HUES48 (cell line): ENCODE measurements at regions not wholly inside any gene's neighbourhood (a gene's known extent, or its start where the extent isn't known, plus 50 kb on each side); places are given as distances from the start of the nearest gene placed in this dataset.

Experiments
- H3K27ac ChIP-seq: one replicate; pipeline ENCODE4 v1.7.0; 2013; ENCODE audit warnings: low read depth, low read length, inconsistent platforms
- H3K27me3 ChIP-seq: 2 replicates; pipeline ENCODE4 v1.6.1; 2013; ENCODE audit warnings: mild to moderate bottlenecking, low read length; ENCODE audit not compliant: control insufficient read depth, insufficient read depth
- H3K36me3 ChIP-seq: 2 replicates; pipeline ENCODE4 v1.6.1; 2013; ENCODE audit warnings: low read length; ENCODE audit not compliant: control insufficient read depth, insufficient read depth
- H3K4me1 ChIP-seq: 2 replicates; pipeline ENCODE4 v1.6.1; 2013; ENCODE audit warnings: mild to moderate bottlenecking, low read length; ENCODE audit not compliant: control insufficient read depth, insufficient read depth
- H3K4me3 ChIP-seq: 2 replicates; pipeline ENCODE4 v1.5.1; 2013; ENCODE audit warnings: mild to moderate bottlenecking, low read depth, low read length
- H3K9ac ChIP-seq: 2 replicates; pipeline ENCODE4 v1.6.1; 2013; ENCODE audit warnings: mild to moderate bottlenecking, low read depth, low read length, moderate library complexity
- H3K9me3 ChIP-seq: 2 replicates; pipeline ENCODE4 v1.6.1; 2013; ENCODE audit warnings: low read length; ENCODE audit not compliant: control insufficient read depth, insufficient read depth

DNA sequence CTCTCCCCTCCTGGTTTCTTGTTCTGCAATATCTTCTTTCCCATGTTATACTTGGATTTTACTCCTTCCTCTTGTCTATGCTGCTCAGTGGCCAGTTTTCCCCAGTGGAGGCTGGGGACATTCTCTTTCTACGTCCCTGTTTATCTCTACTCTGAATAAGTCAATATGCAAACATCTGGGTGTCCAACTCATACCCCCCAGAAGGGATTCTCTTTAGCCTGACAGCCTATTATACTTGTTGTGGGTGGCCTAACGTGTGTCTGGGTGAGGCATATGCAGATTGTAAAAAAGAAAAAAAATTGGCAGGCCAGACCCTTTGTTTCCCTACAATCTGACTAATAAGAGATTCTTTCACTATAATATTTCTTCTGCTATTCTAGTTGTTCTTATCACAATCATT, 134.2 kb upstream of the MAF start:
- no peak overlapping the region for H3K4me3 ChIP-seq
- peaks cover 8% of the 10 kb centered on the region; the same call in 1 of the 2 replicates for H3K4me1 ChIP-seq
- no peak overlapping the region for H3K9ac ChIP-seq
- H3K27ac ChIP-seq, result no peak overlapping the region
- no peaks in the 10 kb centered on the region for H3K9me3 ChIP-seq
- no peaks in the 10 kb centered on the region for H3K36me3 ChIP-seq
- no peaks in the 10 kb centered on the region for H3K27me3 ChIP-seq

DNA sequence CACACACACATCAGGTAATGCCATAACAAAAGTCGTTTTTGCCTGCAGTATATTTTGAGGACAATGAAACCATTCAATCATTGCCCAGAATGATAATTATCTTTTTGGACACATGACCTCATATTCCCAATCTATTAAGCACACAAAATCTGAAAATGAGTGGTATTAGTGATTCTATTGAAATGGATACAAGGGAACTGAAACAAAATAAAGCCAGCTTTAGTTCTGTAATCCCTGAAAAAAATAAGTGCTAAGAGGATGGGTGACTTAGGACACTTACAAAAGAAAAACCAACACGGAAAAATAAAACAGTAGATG, 128.3 kb upstream of the MAF start:
- no peak overlapping the region for H3K9ac ChIP-seq
- no peaks in the 10 kb centered on the region for H3K36me3 ChIP-seq
- H3K27ac ChIP-seq, result no peak overlapping the region
- H3K27me3 ChIP-seq, result no peaks in the 10 kb centered on the region
- H3K9me3 ChIP-seq, result no peaks in the 10 kb centered on the region
- no peaks in the 10 kb centered on the region for H3K4me1 ChIP-seq
- no peak overlapping the region for H3K4me3 ChIP-seq

DNA sequence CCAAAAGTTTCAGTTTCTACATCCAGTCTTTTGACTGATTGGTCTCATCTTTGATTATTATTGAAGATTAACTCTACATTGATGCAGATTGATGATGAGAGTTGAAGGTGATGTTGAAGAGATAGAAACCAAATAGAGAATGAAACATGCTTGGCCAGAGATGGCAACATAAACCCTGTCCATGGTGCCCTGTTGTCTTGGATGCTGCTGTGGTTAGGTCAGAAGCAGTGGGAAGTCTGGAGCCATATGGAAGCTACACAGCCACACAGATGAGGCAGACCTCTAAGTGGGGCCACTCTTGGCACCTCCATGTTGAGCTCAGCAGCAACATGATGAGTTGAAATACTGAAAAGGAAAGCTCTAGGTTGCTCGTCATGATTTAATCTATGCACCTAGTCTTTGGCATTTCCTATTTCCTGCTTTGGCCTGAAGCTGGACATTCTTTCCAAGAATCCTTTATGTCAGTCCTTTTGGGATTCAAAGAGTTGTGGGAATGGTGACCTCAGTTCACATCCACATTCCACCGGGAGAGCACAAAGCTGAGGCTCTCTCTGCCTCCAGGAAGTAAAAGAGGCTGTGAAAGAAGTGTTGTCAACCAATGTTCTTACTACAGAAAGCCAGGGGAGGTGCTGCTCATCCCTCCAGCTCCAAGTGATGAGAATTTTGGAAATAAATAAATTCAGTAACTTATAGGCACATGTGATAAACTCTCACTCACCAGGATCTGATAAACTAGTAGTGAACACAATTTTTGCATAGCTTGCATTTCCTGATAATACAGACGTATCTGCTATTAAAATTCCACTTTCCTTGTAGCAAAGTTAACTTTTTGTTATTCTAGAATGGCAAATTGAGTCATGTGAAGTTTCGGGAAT, 127.7 kb upstream of the MAF start:
- H3K27ac ChIP-seq, result no peak overlapping the region
- H3K36me3 ChIP-seq, result no peaks in the 10 kb centered on the region
- H3K9ac ChIP-seq, result no peak overlapping the region
- H3K4me1 ChIP-seq, result no peaks in the 10 kb centered on the region
- no peaks in the 10 kb centered on the region for H3K9me3 ChIP-seq
- H3K27me3 ChIP-seq, result no peaks in the 10 kb centered on the region
- no peak overlapping the region for H3K4me3 ChIP-seq

GRCh38 chr16:79726902-79727301, 126.4 kb upstream of the MAF start:
- no peaks in the 10 kb centered on the region for H3K36me3 ChIP-seq
- no peak overlapping the region for H3K27ac ChIP-seq
- no peaks in the 10 kb centered on the region for H3K9me3 ChIP-seq
- H3K27me3 ChIP-seq, result no peaks in the 10 kb centered on the region
- no peak overlapping the region for H3K4me3 ChIP-seq
- no peak overlapping the region for H3K9ac ChIP-seq
- H3K4me1 ChIP-seq, result no peaks in the 10 kb centered on the region

DNA sequence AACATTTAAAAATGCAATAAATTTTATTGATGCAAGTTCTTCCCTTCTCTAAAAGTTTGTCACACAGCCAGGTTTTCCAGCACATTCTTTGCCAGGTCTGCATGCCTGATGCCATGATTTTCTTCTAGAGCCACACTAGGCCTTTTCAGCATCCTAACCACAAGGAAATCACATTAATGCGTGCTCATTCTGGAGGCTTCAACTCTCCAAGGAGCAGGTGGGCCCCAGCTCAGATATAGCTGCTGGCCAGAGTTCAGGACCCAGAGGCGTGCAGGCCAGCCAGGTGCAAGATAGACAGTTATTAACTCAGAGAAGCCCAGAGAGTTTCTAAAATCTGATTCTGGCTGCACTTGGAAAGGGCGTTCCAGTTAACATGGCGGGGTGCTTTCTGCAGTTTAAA, 124.5 kb upstream of the MAF start:
- no peak overlapping the region for H3K9ac ChIP-seq
- no peak overlapping the region for H3K4me3 ChIP-seq
- no peaks in the 10 kb centered on the region for H3K4me1 ChIP-seq
- H3K27me3 ChIP-seq, result no peaks in the 10 kb centered on the region
- H3K9me3 ChIP-seq, result no peaks in the 10 kb centered on the region
- H3K36me3 ChIP-seq, result no peaks in the 10 kb centered on the region
- no peak overlapping the region for H3K27ac ChIP-seq

DNA sequence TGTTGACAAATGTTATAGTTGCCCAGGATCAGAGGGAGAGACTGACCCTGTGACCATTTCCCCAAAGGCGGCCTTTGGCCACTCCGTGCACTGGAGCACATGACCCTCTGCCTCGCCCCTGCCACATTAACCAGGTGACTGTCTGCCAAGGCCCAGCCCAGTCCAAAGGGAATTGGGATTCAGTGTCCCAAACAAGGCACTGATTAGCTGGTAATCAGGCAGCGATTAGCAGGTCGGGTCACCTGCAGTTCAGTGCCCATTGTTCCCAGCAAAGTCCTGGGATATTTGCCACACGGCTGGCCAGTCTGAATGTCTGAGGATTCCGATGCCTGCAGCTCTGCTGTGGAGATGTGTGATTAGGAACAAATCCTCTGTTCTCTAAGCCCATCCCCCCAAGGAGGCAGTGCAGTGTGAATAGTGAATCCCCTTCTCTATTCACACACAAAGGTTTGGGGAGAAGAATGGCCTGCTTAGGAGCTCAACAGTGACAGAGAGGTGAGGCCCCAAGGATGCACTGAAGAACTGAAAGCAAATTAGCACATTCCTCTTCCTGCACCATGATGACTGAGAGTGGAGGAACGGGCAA, 123.1 kb upstream of the MAF start:
- Histone ChIP-seq H3K4me3 (no peak overlapping the region), H3K9me3 (no peaks in the 10 kb centered on the region), H3K36me3 (no peaks in the 10 kb centered on the region), H3K27me3 (no peaks in the 10 kb centered on the region), H3K27ac (no peak overlapping the region), H3K9ac (no peak overlapping the region), H3K4me1 (no peaks in the 10 kb centered on the region)

GRCh38 chr16:79721270-79721669, 120.7 kb upstream of the MAF start:
- no peak overlapping the region for H3K4me3 ChIP-seq
- H3K27ac ChIP-seq, result no peak overlapping the region
- H3K36me3 ChIP-seq, result no peaks in the 10 kb centered on the region
- no peaks in the 10 kb centered on the region for H3K9me3 ChIP-seq
- no peaks in the 10 kb centered on the region for H3K27me3 ChIP-seq
- no peaks in the 10 kb centered on the region for H3K4me1 ChIP-seq
- H3K9ac ChIP-seq, result no peak overlapping the region

DNA sequence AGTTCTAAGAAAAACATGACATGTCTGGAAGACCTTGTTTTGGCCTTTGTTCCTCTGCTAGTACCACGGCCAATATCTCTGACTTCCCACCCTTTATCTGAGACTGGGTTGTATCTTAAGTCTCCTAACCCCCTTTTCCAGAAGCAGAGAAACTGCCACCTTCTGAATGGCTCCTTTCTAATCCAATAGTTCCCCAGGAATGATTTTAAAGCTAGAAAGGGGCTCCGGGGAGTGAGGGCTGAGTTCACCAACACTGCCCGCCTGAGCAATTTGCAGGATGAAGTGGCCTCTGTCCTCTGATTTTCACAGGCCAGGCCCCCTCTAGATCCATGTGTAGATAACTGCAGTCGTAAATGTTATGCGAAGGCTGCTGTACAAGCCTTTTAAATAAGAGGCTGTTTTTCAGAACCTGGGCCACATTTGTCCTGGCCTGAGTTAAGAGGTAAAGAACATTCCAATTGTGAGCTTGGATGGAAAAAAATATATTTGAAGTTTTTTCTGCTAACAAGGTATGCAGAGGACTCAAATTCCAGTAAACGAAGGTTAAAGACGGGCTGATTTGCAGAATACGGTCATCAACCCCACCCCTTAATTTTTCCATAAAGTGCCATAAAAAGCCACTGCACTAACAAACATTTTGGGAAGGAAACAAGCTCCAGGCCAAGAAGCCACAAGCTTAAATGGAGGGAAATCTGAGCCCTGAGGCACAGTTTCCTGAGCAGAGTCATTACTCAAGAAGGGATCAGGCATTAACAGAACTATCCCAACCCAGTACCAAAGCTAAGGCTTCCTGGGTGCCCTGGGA, 117.0 kb upstream of the MAF start:
- H3K27me3 ChIP-seq, result no peaks in the 10 kb centered on the region
- H3K9ac ChIP-seq, result no peak overlapping the region
- H3K36me3 ChIP-seq, result no peaks in the 10 kb centered on the region
- no peak overlapping the region for H3K4me3 ChIP-seq
- H3K27ac ChIP-seq, result no peak overlapping the region
- H3K4me1 ChIP-seq, result no peaks in the 10 kb centered on the region
- H3K9me3 ChIP-seq, result no peaks in the 10 kb centered on the region

GRCh38 chr16:79716645-79717332, 116.3 kb upstream of the MAF start:
- no peak overlapping the region for H3K27ac ChIP-seq

DNA sequence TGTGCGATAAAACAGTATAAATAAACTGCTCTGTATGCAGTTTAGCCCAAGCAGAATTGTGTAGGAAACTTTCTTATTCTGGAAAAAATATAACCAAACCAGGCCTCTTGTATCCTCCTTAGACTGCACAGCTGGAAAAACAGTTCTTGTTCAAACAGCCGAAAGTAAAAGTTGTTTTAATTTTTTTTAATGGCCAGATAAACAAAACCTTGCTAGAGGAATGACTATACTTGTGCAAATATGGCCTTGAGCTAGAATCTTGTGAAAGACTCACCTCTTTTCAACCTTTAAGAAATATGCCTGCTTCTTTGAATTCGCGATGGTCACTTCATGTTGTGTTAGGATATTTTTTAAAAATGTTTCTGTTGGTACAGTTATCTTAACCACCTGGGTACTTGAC, 114.5 kb upstream of the MAF start:
- H3K4me1 ChIP-seq, result no peaks in the 10 kb centered on the region
- H3K27ac ChIP-seq, result no peak overlapping the region
- H3K27me3 ChIP-seq, result no peaks in the 10 kb centered on the region
- H3K36me3 ChIP-seq, result no peaks in the 10 kb centered on the region
- H3K9me3 ChIP-seq, result no peaks in the 10 kb centered on the region
- H3K4me3 ChIP-seq, result no peak overlapping the region
- no peak overlapping the region for H3K9ac ChIP-seq

More at GRCh38 chr16:79716645-79717332, 116.3 kb upstream of the MAF start:
- Histone ChIP-seq H3K27me3 (no peaks in the 10 kb centered on the region), H3K9me3 (no peaks in the 10 kb centered on the region), H3K9ac (no peak overlapping the region), H3K4me1 (no peaks in the 10 kb centered on the region), H3K36me3 (no peaks in the 10 kb centered on the region), H3K4me3 (no peak overlapping the region)
